A549 (cell line): ENCODE measurements at regions not wholly inside any gene's neighbourhood (a gene's known extent, or its start where the extent isn't known, plus 50 kb on each side); places are given as distances from the start of the nearest gene placed in this dataset.

Experiments used
- TF ChIP-seq, protein P1 (sequence below): fragments of >200 bp; sonication (Bioruptor Twin); formaldehyde crosslinking; IDR thresholded peaks from 3 replicates; pipeline ENCODE4 v1.5.1; 2016
- TF ChIP-seq, protein P2 (sequence below): IDR thresholded peaks from 2 replicates; pipeline ENCODE4 v1.6.1; 2012

DNA sequence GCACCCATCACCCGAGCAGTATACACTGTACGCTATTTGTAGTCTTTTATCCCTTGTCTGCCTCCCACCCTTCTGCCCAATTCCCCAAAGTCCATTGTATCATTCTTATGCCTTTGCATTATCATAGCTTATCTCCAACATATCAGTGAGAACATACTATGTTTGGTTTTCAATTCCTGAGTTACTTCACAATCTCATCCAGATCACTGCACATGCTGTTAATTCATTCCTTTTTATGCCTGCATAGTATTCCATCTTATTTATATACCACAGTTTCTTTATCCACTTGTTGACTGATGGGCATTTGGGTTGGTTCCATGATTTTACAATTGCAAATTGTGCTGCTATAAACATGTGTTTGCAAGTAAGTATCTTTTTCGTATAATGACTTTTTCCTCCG, 564.7 kb upstream of the NECTIN3 start:
- TF ChIP-seq, protein P1, sequence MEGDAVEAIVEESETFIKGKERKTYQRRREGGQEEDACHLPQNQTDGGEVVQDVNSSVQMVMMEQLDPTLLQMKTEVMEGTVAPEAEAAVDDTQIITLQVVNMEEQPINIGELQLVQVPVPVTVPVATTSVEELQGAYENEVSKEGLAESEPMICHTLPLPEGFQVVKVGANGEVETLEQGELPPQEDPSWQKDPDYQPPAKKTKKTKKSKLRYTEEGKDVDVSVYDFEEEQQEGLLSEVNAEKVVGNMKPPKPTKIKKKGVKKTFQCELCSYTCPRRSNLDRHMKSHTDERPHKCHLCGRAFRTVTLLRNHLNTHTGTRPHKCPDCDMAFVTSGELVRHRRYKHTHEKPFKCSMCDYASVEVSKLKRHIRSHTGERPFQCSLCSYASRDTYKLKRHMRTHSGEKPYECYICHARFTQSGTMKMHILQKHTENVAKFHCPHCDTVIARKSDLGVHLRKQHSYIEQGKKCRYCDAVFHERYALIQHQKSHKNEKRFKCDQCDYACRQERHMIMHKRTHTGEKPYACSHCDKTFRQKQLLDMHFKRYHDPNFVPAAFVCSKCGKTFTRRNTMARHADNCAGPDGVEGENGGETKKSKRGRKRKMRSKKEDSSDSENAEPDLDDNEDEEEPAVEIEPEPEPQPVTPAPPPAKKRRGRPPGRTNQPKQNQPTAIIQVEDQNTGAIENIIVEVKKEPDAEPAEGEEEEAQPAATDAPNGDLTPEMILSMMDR: no peak
- TF ChIP-seq, protein P2, sequence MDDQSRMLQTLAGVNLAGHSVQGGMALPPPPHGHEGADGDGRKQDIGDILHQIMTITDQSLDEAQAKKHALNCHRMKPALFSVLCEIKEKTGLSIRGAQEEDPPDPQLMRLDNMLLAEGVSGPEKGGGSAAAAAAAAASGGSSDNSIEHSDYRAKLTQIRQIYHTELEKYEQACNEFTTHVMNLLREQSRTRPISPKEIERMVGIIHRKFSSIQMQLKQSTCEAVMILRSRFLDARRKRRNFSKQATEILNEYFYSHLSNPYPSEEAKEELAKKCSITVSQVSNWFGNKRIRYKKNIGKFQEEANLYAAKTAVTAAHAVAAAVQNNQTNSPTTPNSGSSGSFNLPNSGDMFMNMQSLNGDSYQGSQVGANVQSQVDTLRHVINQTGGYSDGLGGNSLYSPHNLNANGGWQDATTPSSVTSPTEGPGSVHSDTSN: no peak
